ENCODE measurements at regions not wholly inside any gene's neighbourhood (a gene's known extent, or its start where the extent isn't known, plus 50 kb on each side); places are given as distances from the start of the nearest gene placed in this dataset.

DNA sequence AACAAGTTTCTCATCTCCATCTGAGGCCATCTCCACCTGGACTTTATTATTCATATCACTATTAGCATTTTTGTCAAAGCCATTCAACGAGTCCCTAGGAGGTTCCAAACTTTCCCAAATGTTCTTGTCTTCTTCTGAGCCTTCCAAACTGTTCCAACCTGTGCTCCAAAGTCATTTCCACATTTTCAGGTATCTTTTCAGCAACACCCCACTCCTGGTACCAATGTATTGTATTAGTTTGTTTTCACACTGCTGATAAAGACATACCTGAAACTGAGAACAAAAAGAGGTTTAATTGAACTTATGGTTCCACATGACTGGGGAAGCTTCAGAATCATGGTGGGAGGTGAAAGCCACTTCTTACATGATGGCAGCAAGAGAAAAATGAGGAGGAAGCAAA is 385.4 kb upstream of the GATB start:
- H3K4me1 ChIP-seq (ENCODE audit: control extremely low read depth in 1 of 4, control insufficient read depth in 4 of 4, insufficient read depth in 4 of 4, low read length in 3 of 4): no peaks in the 10 kb centered on the region
- ChIA-PET POLR2A (no interaction called here), CTCF (no interaction called here)
- no peak overlapping the region for H3K4me3 ChIP-seq (ENCODE audit: control insufficient read depth in 1 of 7, extremely low read depth in 1 of 7, insufficient read depth in 4 of 7, low read depth in 2 of 7, low read length in 6 of 7)
- H3K36me3 ChIP-seq (ENCODE audit: control insufficient read depth in 4 of 4, insufficient read depth in 4 of 4, low read length in 3 of 4): no peaks in the 10 kb centered on the region
- DNase-seq: no peak
- H3K27ac ChIP-seq (ENCODE audit: insufficient read depth in 1 of 2, low read depth in 1 of 2, low read length in 2 of 2, poor library complexity in 1 of 2, severe bottlenecking in 2 of 2): no peak overlapping the region
- peaks cover 0 to 5% (median 0%) of the 10 kb centered on the region in 5 experiments for H3K27me3 ChIP-seq (replicated peaks in 2 of 5; ENCODE audit: control insufficient read depth in 4 of 5, insufficient read depth in 5 of 5, low read length in 4 of 5)
- WGBS (ENCODE audit: insufficient coverage): 63% methylated on average over 1 of the region's 1 CpG
- peaks cover 0 to 22% (median 14%) of the 10 kb centered on the region in 5 experiments for H3K9me3 ChIP-seq (ENCODE audit: control extremely low read depth in 1 of 5, control insufficient read depth in 4 of 5, insufficient read depth in 2 of 5, low read depth in 1 of 5, low read length in 4 of 5)

DNA sequence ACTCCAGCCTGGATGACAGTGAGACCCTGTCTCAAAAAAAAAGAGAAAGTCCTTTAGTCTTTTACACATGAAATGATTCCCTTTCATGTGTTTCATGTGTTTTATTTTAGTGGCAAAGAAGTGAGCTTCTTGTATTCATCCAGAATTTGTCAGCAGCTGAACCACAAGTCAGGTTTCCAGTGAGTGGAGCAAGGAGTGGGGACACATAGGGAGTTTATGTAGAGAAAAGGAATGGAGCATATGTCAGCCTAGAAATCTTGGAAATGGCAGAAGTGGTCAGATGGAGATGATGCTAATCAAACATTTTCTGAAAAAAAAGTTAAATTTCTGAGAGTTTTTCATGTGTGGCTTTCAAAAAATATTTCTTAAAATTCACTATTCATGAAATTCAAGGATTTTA is 383.0 kb upstream of the GATB start:
- ChIA-PET CTCF (no interaction called here), POLR2A (no interaction called here)
- Histone ChIP-seq H3K4me1 (ENCODE audit: control extremely low read depth in 1 of 4, control insufficient read depth in 4 of 4, insufficient read depth in 4 of 4, low read length in 3 of 4) (no peaks in the 10 kb centered on the region), H3K4me3 (ENCODE audit: control insufficient read depth in 1 of 7, extremely low read depth in 1 of 7, insufficient read depth in 4 of 7, low read depth in 2 of 7, low read length in 6 of 7) (no peak overlapping the region), H3K36me3 (ENCODE audit: control insufficient read depth in 4 of 4, insufficient read depth in 4 of 4, low read length in 3 of 4) (no peaks in the 10 kb centered on the region), H3K9me3 (ENCODE audit: control extremely low read depth in 1 of 5, control insufficient read depth in 4 of 5, insufficient read depth in 2 of 5, low read depth in 1 of 5, low read length in 4 of 5) (peaks cover 0 to 22% (median 14%) of the 10 kb centered on the region in 5 experiments), H3K27me3 (replicated peaks in 2 of 5; ENCODE audit: control insufficient read depth in 4 of 5, insufficient read depth in 5 of 5, low read length in 4 of 5) (peaks cover 0 to 3% (median 0%) of the 10 kb centered on the region in 5 experiments), H3K27ac (ENCODE audit: insufficient read depth in 1 of 2, low read depth in 1 of 2, low read length in 2 of 2, poor library complexity in 1 of 2, severe bottlenecking in 2 of 2) (no peak overlapping the region)
- DNase-seq: no peak

- H3K4me1 ChIP-seq (ENCODE audit: control extremely low read depth in 1 of 4, control insufficient read depth in 4 of 4, insufficient read depth in 4 of 4, low read length in 3 of 4): peaks cover 0 to 4% (median 0%) of the 10 kb centered on the region in 4 experiments
- DNase-seq: peak; percentile 38 to 90 (median 87)
- WGBS (ENCODE audit: insufficient coverage): 40% methylated on average over 3 of the region's 3 CpGs
- no peak overlapping the region for H3K27ac ChIP-seq (ENCODE audit: insufficient read depth in 1 of 2, low read depth in 1 of 2, low read length in 2 of 2, poor library complexity in 1 of 2, severe bottlenecking in 2 of 2)
- ChIA-PET CTCF (no interaction called here), POLR2A (interaction anchor here (1.2 kb wide), 1 partner anchor 29 kb away, joined by 3 read pairs; no protein-coding TSS in a partner anchor)
- H3K4me3 ChIP-seq (ENCODE audit: control insufficient read depth in 1 of 7, extremely low read depth in 1 of 7, insufficient read depth in 4 of 7, low read depth in 2 of 7, low read length in 6 of 7): no peak overlapping the region
- no peaks in the 10 kb centered on the region for H3K36me3 ChIP-seq (ENCODE audit: control insufficient read depth in 4 of 4, insufficient read depth in 4 of 4, low read length in 3 of 4)
- no peaks in the 10 kb centered on the region for H3K9me3 ChIP-seq (ENCODE audit: control extremely low read depth in 1 of 5, control insufficient read depth in 4 of 5, insufficient read depth in 2 of 5, low read depth in 1 of 5, low read length in 4 of 5)
- H3K27me3 ChIP-seq (replicated peaks in 2 of 5; ENCODE audit: control insufficient read depth in 4 of 5, insufficient read depth in 5 of 5, low read length in 4 of 5): no peaks in the 10 kb centered on the region
These were observed 377.6 kb upstream of the GATB start for GRCh38 chr4:152138451-152138850.

- no peak overlapping the region for H3K4me3 ChIP-seq (ENCODE audit: control insufficient read depth in 1 of 7, extremely low read depth in 1 of 7, insufficient read depth in 4 of 7, low read depth in 2 of 7, low read length in 6 of 7)
- ChIA-PET POLR2A (no interaction called here), CTCF (no interaction called here)
- no peaks in the 10 kb centered on the region for H3K4me1 ChIP-seq (ENCODE audit: control extremely low read depth in 1 of 4, control insufficient read depth in 4 of 4, insufficient read depth in 4 of 4, low read length in 3 of 4)
- no peak overlapping the region for H3K27ac ChIP-seq (ENCODE audit: insufficient read depth in 1 of 2, low read depth in 1 of 2, low read length in 2 of 2, poor library complexity in 1 of 2, severe bottlenecking in 2 of 2)
- H3K9me3 ChIP-seq (ENCODE audit: control extremely low read depth in 1 of 5, control insufficient read depth in 4 of 5, insufficient read depth in 2 of 5, low read depth in 1 of 5, low read length in 4 of 5): peaks cover 0 to 1% (median 0%) of the 10 kb centered on the region in 5 experiments
- no peak for DNase-seq
- H3K27me3 ChIP-seq (replicated peaks in 2 of 5; ENCODE audit: control insufficient read depth in 4 of 5, insufficient read depth in 5 of 5, low read length in 4 of 5): peaks cover 0 to 2% (median 0%) of the 10 kb centered on the region in 5 experiments
- H3K36me3 ChIP-seq (ENCODE audit: control insufficient read depth in 4 of 4, insufficient read depth in 4 of 4, low read length in 3 of 4): no peaks in the 10 kb centered on the region
These were observed 372.0 kb upstream of the GATB start for GRCh38 chr4:152132776-152133175.

- H3K4me3 ChIP-seq (ENCODE audit: control insufficient read depth in 1 of 7, extremely low read depth in 1 of 7, insufficient read depth in 4 of 7, low read depth in 2 of 7, low read length in 6 of 7): no peak overlapping the region
- POLR2A ChIA-PET: no interaction called here
- no peak for DNase-seq
These were observed 367.5 kb upstream of the GATB start for GRCh38 chr4:152128356-152128755.

DNA sequence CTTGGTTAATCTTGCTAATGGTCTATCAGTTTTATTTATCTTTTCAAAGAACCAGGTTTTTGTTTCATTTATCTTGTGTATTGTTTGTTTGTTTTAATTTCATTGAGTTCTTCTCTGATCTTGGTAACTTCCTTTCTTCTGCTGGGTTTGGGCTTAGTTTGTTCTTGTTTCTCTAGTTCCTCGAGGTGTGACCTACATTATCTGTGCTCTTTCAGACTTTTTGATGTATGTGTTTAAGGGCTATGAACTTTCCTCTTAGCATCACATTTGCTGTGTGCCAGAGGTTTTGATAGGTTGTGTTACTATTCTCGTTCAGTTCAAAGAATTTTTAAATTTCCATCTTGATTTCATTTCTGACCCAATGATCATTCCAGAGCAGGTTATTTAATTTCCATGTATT is 365.4 kb upstream of the GATB start:
- Histone ChIP-seq H3K27me3 (replicated peaks in 2 of 5; ENCODE audit: control insufficient read depth in 4 of 5, insufficient read depth in 5 of 5, low read length in 4 of 5) (no peaks in the 10 kb centered on the region), H3K4me1 (ENCODE audit: control extremely low read depth in 1 of 4, control insufficient read depth in 4 of 4, insufficient read depth in 4 of 4, low read length in 3 of 4) (no peaks in the 10 kb centered on the region), H3K36me3 (ENCODE audit: control insufficient read depth in 4 of 4, insufficient read depth in 4 of 4, low read length in 3 of 4) (no peaks in the 10 kb centered on the region), H3K27ac (ENCODE audit: insufficient read depth in 1 of 2, low read depth in 1 of 2, low read length in 2 of 2, poor library complexity in 1 of 2, severe bottlenecking in 2 of 2) (no peak overlapping the region), H3K4me3 (ENCODE audit: control insufficient read depth in 1 of 7, extremely low read depth in 1 of 7, insufficient read depth in 4 of 7, low read depth in 2 of 7, low read length in 6 of 7) (no peak overlapping the region), H3K9me3 (ENCODE audit: control extremely low read depth in 1 of 5, control insufficient read depth in 4 of 5, insufficient read depth in 2 of 5, low read depth in 1 of 5, low read length in 4 of 5) (peaks cover 0 to 8% (median 2%) of the 10 kb centered on the region in 5 experiments)
- CTCF ChIA-PET: no interaction called here
- no peak for DNase-seq
- POLR2A ChIA-PET: no interaction called here
- no CpG with 5 or more reads among the region's 2 CpGs for WGBS (ENCODE audit: insufficient coverage)

More at GRCh38 chr4:152128356-152128755, 367.5 kb upstream of the GATB start:
- no CpG with 5 or more reads among the region's 1 CpG for WGBS (ENCODE audit: insufficient coverage)
- CTCF ChIA-PET: no interaction called here
- Histone ChIP-seq H3K4me1 (ENCODE audit: control extremely low read depth in 1 of 4, control insufficient read depth in 4 of 4, insufficient read depth in 4 of 4, low read length in 3 of 4) (no peaks in the 10 kb centered on the region), H3K27ac (ENCODE audit: insufficient read depth in 1 of 2, low read depth in 1 of 2, low read length in 2 of 2, poor library complexity in 1 of 2, severe bottlenecking in 2 of 2) (no peak overlapping the region), H3K27me3 (replicated peaks in 2 of 5; ENCODE audit: control insufficient read depth in 4 of 5, insufficient read depth in 5 of 5, low read length in 4 of 5) (peaks cover 0 to 2% (median 0%) of the 10 kb centered on the region in 5 experiments), H3K36me3 (ENCODE audit: control insufficient read depth in 4 of 4, insufficient read depth in 4 of 4, low read length in 3 of 4) (no peaks in the 10 kb centered on the region), H3K9me3 (ENCODE audit: control extremely low read depth in 1 of 5, control insufficient read depth in 4 of 5, insufficient read depth in 2 of 5, low read depth in 1 of 5, low read length in 4 of 5) (peaks cover 0 to 4% (median 0%) of the 10 kb centered on the region in 5 experiments)

DNA sequence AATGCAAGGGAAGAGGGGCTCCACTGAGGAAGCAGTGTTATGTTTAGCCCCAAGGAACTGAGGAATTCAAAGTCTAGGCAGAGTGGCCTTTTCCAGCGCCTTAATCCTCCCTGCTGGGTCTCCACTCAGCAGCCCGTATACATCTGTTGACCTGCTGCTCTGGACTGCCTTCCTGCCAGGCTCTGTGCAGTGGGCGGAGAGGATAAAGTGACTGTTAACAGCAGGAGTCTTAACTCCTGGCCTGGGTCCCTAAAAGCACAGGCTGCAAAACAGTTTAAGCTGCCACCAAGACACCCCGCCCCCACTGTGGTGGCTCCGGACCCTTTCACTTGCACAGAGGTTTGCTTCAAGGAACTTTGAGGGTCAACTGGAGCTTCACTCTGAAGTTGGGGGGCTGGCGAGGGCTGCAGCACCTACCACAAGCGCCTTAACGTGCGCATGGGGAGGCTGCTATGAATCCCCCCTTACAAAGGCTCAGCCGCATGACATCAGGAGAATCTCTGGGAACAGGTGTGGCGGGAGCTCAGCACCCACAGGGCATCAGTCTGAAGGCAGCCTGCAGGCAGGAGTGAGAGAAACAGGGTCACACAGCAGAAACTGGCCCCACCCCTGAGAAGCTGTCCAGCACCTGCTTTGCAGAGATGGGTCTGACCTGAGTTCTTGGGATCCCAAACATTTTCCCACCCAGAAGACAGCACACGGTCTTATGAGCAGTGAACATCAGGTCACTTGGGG is 358.2 kb upstream of the GATB start:
- POLR2A ChIA-PET: no interaction called here
- Histone ChIP-seq H3K9me3 (ENCODE audit: control extremely low read depth in 1 of 5, control insufficient read depth in 4 of 5, insufficient read depth in 2 of 5, low read depth in 1 of 5, low read length in 4 of 5) (peaks cover 0 to 7% (median 2%) of the 10 kb centered on the region in 5 experiments), H3K36me3 (ENCODE audit: control insufficient read depth in 4 of 4, insufficient read depth in 4 of 4, low read length in 3 of 4) (no peaks in the 10 kb centered on the region), H3K27me3 (replicated peaks in 2 of 5; ENCODE audit: control insufficient read depth in 4 of 5, insufficient read depth in 5 of 5, low read length in 4 of 5) (no peaks in the 10 kb centered on the region), H3K4me1 (ENCODE audit: control extremely low read depth in 1 of 4, control insufficient read depth in 4 of 4, insufficient read depth in 4 of 4, low read length in 3 of 4) (peaks cover 0 to 7% (median 3%) of the 10 kb centered on the region in 4 experiments), H3K27ac (ENCODE audit: insufficient read depth in 1 of 2, low read depth in 1 of 2, low read length in 2 of 2, poor library complexity in 1 of 2, severe bottlenecking in 2 of 2) (no peak overlapping the region), H3K4me3 (ENCODE audit: control insufficient read depth in 1 of 7, extremely low read depth in 1 of 7, insufficient read depth in 4 of 7, low read depth in 2 of 7, low read length in 6 of 7) (no peak overlapping the region)
- 99% methylated on average over 11 of the region's 12 CpGs for WGBS (ENCODE audit: insufficient coverage)
- DNase-seq: no peak
- CTCF ChIA-PET: no interaction called here
